Endothelial cell of umbilical vein (primary cell): ENCODE measurements at regions not wholly inside any gene's neighbourhood (a gene's known extent, or its start where the extent isn't known, plus 50 kb on each side); places are given as distances from the start of the nearest gene placed in this dataset.

ENCODE experiments used
- BruUV-seq: library from RNA; stranded (reverse); fragments of 400-500 nt; replicated peaks from 2 replicates; lab custom pipeline; 2021; lab: Mats Ljungman, UMichigan
- CTCF ChIA-PET: fragments of 300-600, 350-600 bp; sonication (Branson Sonifier 250); formaldehyde crosslinking; loops from one replicate; lab custom pipeline; 2021; ENCODE audit warnings: antibody characterized with exemption, inconsistent platforms; lab: Charles Lee
- POLR2A ChIA-PET: fragments of 300-600, 350-600 bp; sonication (Branson Sonifier 250); formaldehyde crosslinking; loops from one replicate; lab custom pipeline; 2021; ENCODE audit warnings: antibody characterized with exemption, inconsistent platforms; lab: Charles Lee
- DNase-seq: peaks from one replicate; pipeline ENCODE4 v3.0.0-alpha.2; 2011; ENCODE audit warnings: low read depth, low spot score
- FAIRE-seq: peaks from 2 replicates; lab custom pipeline; 2011; peaks lifted over from hg19 to GRCh38; lab: Jason Lieb, UNC
- H2AFZ ChIP-seq: 2 replicates; pipeline ENCODE4 v1.6.0; 2012; ENCODE audit warnings: low read depth, low read length, control low read depth, inconsistent platforms
- H3K27ac ChIP-seq: 2 replicates; pipeline ENCODE4 v1.5.1; 2011; ENCODE audit warnings: low read depth, mild to moderate bottlenecking, control low read depth, low read length, moderate library complexity; ENCODE audit not compliant: insufficient read depth
- H3K27me3 ChIP-seq, 2 experiments: 2 replicates each; pipeline versions ENCODE4 v1.6.0 to v1.6.1; 2011; ENCODE audit warnings: low read length in 2 of 2, mixed read lengths in 1 of 2; ENCODE audit not compliant: control insufficient read depth in 2 of 2, insufficient read depth in 2 of 2
- H3K36me3 ChIP-seq, 2 experiments: 2 replicates in 1 of 2; 3 replicates in 1 of 2; pipeline ENCODE4 v1.5.1; 2011; ENCODE audit warnings: low read length in 2 of 2, mild to moderate bottlenecking in 1 of 2, moderate library complexity in 1 of 2; ENCODE audit not compliant: control insufficient read depth in 2 of 2, insufficient read depth in 2 of 2; ENCODE audit errors: extremely low read depth in 1 of 2
- H3K4me1 ChIP-seq: 3 replicates; pipeline ENCODE4 v1.5.1; 2011; ENCODE audit warnings: mild to moderate bottlenecking, low read length; ENCODE audit not compliant: control insufficient read depth, insufficient read depth; ENCODE audit errors: extremely low read depth
- H3K4me2 ChIP-seq: 2 replicates; pipeline ENCODE4 v1.6.1; 2011; ENCODE audit warnings: low read length, control low read depth, mixed read lengths; ENCODE audit not compliant: insufficient read depth
- H3K4me3 ChIP-seq, 3 experiments: fragments of 200-600 bp in 1 of 3; sonication (generic), shearing (Covaris generic) in 1 of 3; replicated peaks in 1 of 3; 2 replicates each; pipeline ENCODE4 v1.5.1; 2011 to 2016; ENCODE audit warnings: control low read depth in 3 of 3, low read length in 3 of 3, mild to moderate bottlenecking in 2 of 3, inconsistent platforms in 1 of 3, low read depth in 1 of 3, moderate library complexity in 1 of 3; ENCODE audit not compliant: insufficient read depth in 1 of 3
- H3K79me2 ChIP-seq: 2 replicates; pipeline ENCODE4 v1.6.0; 2012; ENCODE audit warnings: low read length, inconsistent platforms; ENCODE audit not compliant: control insufficient read depth, insufficient read depth
- H3K9ac ChIP-seq: replicated peaks from 2 replicates; pipeline ENCODE3; 2011; ENCODE audit warnings: low read length, control low read depth; ENCODE audit not compliant: insufficient read depth; ENCODE audit errors: extremely low read depth
- H3K9me1 ChIP-seq: replicated peaks from 3 replicates; pipeline ENCODE4 v1.6.0; 2011; ENCODE audit warnings: mild to moderate bottlenecking, low read length; ENCODE audit not compliant: control insufficient read depth, insufficient read depth; ENCODE audit errors: extremely low read depth
- H3K9me3 ChIP-seq: replicated peaks from 2 replicates; pipeline ENCODE4 v1.5.1; 2012; ENCODE audit warnings: low read length, inconsistent platforms; ENCODE audit not compliant: control insufficient read depth, insufficient read depth
- H4K20me1 ChIP-seq: replicated peaks from 2 replicates; pipeline ENCODE3; 2011; ENCODE audit warnings: mild to moderate bottlenecking, low read length; ENCODE audit not compliant: control insufficient read depth, insufficient read depth; ENCODE audit errors: extremely low read depth
- CTCF ChIP-seq, 2 donors: IDR thresholded peaks; 1 replicate in 1 of 2; 2 replicates in 1 of 2; pipeline ENCODE4 v1.5.1; 2011; ENCODE audit warnings: low read length in 2 of 2, mild to moderate bottlenecking in 2 of 2, moderate library complexity in 2 of 2, control low read depth in 1 of 2, inconsistent platforms in 1 of 2, low read depth in 1 of 2; ENCODE audit not compliant: insufficient read depth in 1 of 2; ENCODE audit errors: extremely low read depth in 1 of 2
- EZH2 ChIP-seq: IDR thresholded peaks from 2 replicates; pipeline ENCODE4 v1.6.1; 2012; ENCODE audit warnings: borderline replicate concordance, low read depth, mild to moderate bottlenecking, moderate library complexity, low read length, inconsistent platforms; ENCODE audit not compliant: severe bottlenecking
- FOS ChIP-seq: IDR thresholded peaks from 2 replicates; pipeline ENCODE4 v1.6.1; 2011; ENCODE audit warnings: mild to moderate bottlenecking, low read length, moderate library complexity, borderline replicate concordance; ENCODE audit not compliant: insufficient read depth
- GATA2 ChIP-seq: IDR thresholded peaks from 2 replicates; pipeline ENCODE4 v1.7.0; 2011; ENCODE audit warnings: low read depth, mild to moderate bottlenecking, moderate library complexity, mixed read lengths, low read length; ENCODE audit not compliant: insufficient read length, insufficient read depth
- JUN ChIP-seq: IDR thresholded peaks from 2 replicates; pipeline ENCODE4 v1.6.1; 2011; ENCODE audit warnings: borderline replicate concordance, low read depth; ENCODE audit not compliant: insufficient read length, insufficient read depth
- MAX ChIP-seq: IDR thresholded peaks from 2 replicates; pipeline ENCODE4 v1.6.1; 2011; ENCODE audit not compliant: insufficient read depth, insufficient read length
- MYC ChIP-seq: IDR thresholded peaks from one replicate; pipeline ENCODE4 v1.6.1; 2011; ENCODE audit warnings: mild to moderate bottlenecking, low read depth, low read length
- POLR2A ChIP-seq: IDR thresholded peaks from 2 replicates; pipeline ENCODE4 v1.6.1; 2012; ENCODE audit warnings: low read depth, mild to moderate bottlenecking, control low read depth, low read length
- POLR2AphosphoS5 ChIP-seq: IDR thresholded peaks from 2 replicates; pipeline ENCODE4 v1.6.1; 2012; ENCODE audit warnings: low read depth, mild to moderate bottlenecking, control low read depth, low read length, moderate library complexity; ENCODE audit not compliant: insufficient read depth
- dilution Hi-C: fragments of 300-500 bp; cut with MboI; formaldehyde crosslinking; loops from one replicate; pipeline ENCODE4 v1.15.0; 2019; ENCODE audit warnings: low sequenced_read_pairs; ENCODE audit not compliant: extremely low pct_ligation_motif_present
- intact Hi-C: fragments of 100-400 bp; cut with micrococcal nuclease; formaldehyde crosslinking; loops from one replicate; pipeline ENCODE4 v1.10.0; 2022

GRCh38 chr15:69814932-69815331 is 282.8 kb downstream of the TLE3 start:
- no peak for DNase-seq
- Histone ChIP-seq H3K27ac (no peak overlapping the region), H4K20me1 (no peaks in the 10 kb centered on the region), H3K79me2 (no peaks in the 10 kb centered on the region), H3K4me2 (no peak overlapping the region), H3K4me1 (no peaks in the 10 kb centered on the region), H3K36me3 (no peaks in the 10 kb centered on the region), H3K9me1 (no peaks in the 10 kb centered on the region), H3K27me3 (peaks cover 0 to 5% of the 10 kb centered on the region in 2 experiments), H3K9me3 (no peaks in the 10 kb centered on the region), H3K9ac (no peak overlapping the region), H3K4me3 (no peak overlapping the region), H2AFZ (no peak overlapping the region)
- intact Hi-C loops (loop anchor here (5.0 kb wide), 1 partner anchor 53 kb away; no protein-coding TSS in a partner anchor), dilution Hi-C loops (no loop called here)
- BruUV-seq = no TSS peak
- FAIRE-seq = no peak
- CTCF ChIA-PET = no interaction called here
- POLR2A ChIA-PET = no interaction called here
- TF ChIP-seq CTCF (IDR thresholded peaks at IDR 0.05; ENCODE audit: extremely low read depth in 1 of 2, insufficient read depth in 1 of 2, low read depth in 1 of 2, low read length in 2 of 2) (no peak), POLR2A (no peak), EZH2 (no peak), POLR2AphosphoS5 (no peak), FOS (no peak), MAX (no peak), MYC (no peak), GATA2 (no peak), JUN (no peak)
